Mesothelial cell of epicardium (in vitro differentiated cells): ENCODE measurements at regions not wholly inside any gene's neighbourhood (a gene's known extent, or its start where the extent isn't known, plus 50 kb on each side); places are given as distances from the start of the nearest gene placed in this dataset.

Experiments used
- DNase-seq, 2 experiments: peaks; one replicate each; pipeline ENCODE4 v3.0.0; 2021; ENCODE audit warnings: low spot score in 2 of 2; ENCODE audit not compliant: unreplicated experiment in 2 of 2
- H3K27ac Mint-ChIP-seq: 2 replicates; pipeline ENCODE4 v1.8.0; 2021; ENCODE audit warnings: mixed read lengths
- H3K27me3 Mint-ChIP-seq: 2 replicates; pipeline ENCODE4 v1.8.0; 2021; ENCODE audit warnings: low read depth, mixed read lengths
- H3K36me3 Mint-ChIP-seq: 2 replicates; pipeline ENCODE4 v1.8.0; 2021; ENCODE audit warnings: mixed read lengths
- H3K4me1 Mint-ChIP-seq: 2 replicates; pipeline ENCODE4 v1.8.0; 2021; ENCODE audit warnings: mixed read lengths
- H3K4me3 Mint-ChIP-seq: 2 replicates; pipeline ENCODE4 v1.8.0; 2021; ENCODE audit warnings: mild to moderate bottlenecking, moderate library complexity, mixed read lengths
- H3K9me3 Mint-ChIP-seq: 2 replicates; pipeline ENCODE4 v1.8.0; 2021; ENCODE audit warnings: mixed read lengths
- TF ChIP-seq, protein P1 (sequence below): fragments of 200-600 bp; sonication (generic); IDR thresholded peaks from one replicate; pipeline ENCODE4 v1.5.0; 2021; ENCODE audit warnings: antibody characterized with exemption; ENCODE audit not compliant: unreplicated experiment

DNA sequence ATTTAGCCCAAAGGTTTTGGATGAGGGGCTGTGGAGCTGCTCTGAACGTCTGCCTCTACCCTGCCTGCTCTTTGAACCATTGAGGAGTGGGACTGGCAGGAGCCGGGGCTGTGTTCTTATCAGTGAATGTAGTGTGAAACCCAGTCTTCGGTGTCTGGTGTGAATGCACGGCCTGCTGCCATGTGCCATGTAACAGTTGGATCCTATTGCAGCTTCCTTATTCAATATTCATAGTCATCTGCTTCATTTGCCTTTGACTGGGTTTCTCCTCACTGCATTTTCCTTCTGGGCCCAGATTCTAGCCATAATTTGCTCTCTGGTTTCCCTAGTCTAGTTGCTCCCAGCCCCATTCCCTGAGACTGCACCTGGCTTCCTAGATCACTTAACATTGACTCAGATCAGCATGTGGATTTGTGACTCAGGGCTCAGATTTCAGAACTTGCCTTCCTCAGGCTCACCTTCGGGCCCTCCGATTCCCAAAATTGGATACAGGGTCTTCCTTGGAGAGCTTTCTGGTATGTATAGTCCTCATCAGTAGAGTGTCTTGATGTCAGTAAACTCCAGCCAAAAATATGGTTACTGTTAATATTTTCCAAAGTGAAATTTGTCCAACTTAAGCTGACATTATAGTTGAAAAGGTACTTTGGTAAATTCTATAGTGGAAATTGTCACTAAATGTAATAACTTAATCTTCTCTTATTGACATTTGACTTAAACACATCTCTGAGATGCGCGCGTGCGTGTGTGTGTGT, 94.0 kb upstream of the DDIT4L start:
- Mint-ChIP-seq H3K27me3 (no peaks in the 10 kb centered on the region), H3K4me1 (peaks cover 4% of the 10 kb centered on the region), H3K36me3 (no peaks in the 10 kb centered on the region), H3K27ac (no peak overlapping the region), H3K4me3 (no peak overlapping the region), H3K9me3 (peaks cover 4% of the 10 kb centered on the region)
- DNase-seq, result no peak
- TF ChIP-seq, protein P1, sequence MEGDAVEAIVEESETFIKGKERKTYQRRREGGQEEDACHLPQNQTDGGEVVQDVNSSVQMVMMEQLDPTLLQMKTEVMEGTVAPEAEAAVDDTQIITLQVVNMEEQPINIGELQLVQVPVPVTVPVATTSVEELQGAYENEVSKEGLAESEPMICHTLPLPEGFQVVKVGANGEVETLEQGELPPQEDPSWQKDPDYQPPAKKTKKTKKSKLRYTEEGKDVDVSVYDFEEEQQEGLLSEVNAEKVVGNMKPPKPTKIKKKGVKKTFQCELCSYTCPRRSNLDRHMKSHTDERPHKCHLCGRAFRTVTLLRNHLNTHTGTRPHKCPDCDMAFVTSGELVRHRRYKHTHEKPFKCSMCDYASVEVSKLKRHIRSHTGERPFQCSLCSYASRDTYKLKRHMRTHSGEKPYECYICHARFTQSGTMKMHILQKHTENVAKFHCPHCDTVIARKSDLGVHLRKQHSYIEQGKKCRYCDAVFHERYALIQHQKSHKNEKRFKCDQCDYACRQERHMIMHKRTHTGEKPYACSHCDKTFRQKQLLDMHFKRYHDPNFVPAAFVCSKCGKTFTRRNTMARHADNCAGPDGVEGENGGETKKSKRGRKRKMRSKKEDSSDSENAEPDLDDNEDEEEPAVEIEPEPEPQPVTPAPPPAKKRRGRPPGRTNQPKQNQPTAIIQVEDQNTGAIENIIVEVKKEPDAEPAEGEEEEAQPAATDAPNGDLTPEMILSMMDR, result no peak

DNA sequence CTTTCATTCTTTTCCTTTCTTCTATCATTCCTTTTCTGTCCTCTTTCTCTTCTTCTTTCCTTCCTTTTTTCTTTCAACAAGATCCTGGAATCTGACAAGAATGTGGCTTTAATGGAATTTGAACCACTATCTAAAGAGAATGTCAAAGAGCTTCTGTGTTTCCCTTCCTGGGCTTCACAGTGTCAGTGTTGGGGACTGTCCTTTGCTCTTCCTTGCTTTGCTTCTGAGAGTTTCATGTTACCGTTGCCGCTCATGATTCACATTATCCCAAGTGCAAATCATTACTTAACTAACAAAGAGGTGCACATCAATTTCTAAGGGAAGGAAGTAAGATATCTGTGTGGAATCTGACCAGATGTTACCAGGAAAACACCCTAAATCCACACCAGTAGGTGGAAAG, 90.5 kb upstream of the DDIT4L start:
- H3K27ac Mint-ChIP-seq, result no peak overlapping the region
- no peaks in the 10 kb centered on the region for H3K36me3 Mint-ChIP-seq
- TF ChIP-seq, protein P1, result no peak
- no peaks in the 10 kb centered on the region for H3K9me3 Mint-ChIP-seq
- no peak for DNase-seq
- no peak overlapping the region for H3K4me3 Mint-ChIP-seq
- no peaks in the 10 kb centered on the region for H3K4me1 Mint-ChIP-seq
- no peaks in the 10 kb centered on the region for H3K27me3 Mint-ChIP-seq

DNA sequence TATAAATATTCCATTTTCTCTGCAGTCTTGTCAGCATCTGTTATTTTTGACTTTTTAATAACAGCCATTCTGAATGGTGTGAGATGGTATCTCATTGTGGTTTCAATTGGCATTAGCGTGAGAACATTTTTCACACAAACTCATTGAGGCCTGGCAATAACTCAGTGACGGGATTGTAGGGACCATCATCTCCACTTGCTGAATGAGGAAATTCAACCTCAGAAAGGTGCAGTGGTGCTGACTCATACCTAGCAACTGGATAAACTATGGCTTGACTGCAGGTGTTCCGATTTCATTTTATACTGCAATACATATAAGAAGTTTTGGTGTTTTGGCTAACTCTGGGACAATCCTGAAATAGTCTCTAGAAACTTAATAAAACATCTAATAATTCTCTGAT, 88.3 kb upstream of the DDIT4L start:
- no peaks in the 10 kb centered on the region for H3K27me3 Mint-ChIP-seq
- no peak overlapping the region for H3K27ac Mint-ChIP-seq
- DNase-seq, result no peak
- no peaks in the 10 kb centered on the region for H3K9me3 Mint-ChIP-seq
- no peak overlapping the region for H3K4me3 Mint-ChIP-seq
- TF ChIP-seq, protein P1, result no peak
- H3K4me1 Mint-ChIP-seq, result no peaks in the 10 kb centered on the region
- H3K36me3 Mint-ChIP-seq, result no peaks in the 10 kb centered on the region

DNA sequence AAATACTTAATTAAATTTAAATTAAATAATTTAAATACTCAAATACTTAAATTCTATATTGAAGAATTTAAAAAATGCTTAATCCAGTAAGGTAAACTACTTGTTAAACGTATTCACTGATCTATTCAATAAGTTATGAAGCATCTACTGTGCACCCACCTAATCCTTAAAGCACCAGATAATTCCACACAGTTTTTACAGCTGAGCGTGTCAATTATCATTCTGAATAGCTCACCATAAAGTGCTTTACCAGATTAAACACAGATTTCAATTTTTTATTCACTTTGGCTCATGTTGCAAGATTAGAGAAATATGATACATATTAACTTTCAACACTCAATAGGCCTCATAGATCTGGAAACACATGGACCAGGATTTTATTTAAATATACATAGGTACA, 79.2 kb upstream of the DDIT4L start:
- Mint-ChIP-seq H3K4me3 (no peak overlapping the region), H3K9me3 (peaks cover 12% of the 10 kb centered on the region), H3K4me1 (peaks cover 8% of the 10 kb centered on the region), H3K27ac (no peak overlapping the region), H3K27me3 (no peaks in the 10 kb centered on the region), H3K36me3 (peaks cover 2% of the 10 kb centered on the region)
- no peak for DNase-seq
- TF ChIP-seq, protein P1, result no peak

DNA sequence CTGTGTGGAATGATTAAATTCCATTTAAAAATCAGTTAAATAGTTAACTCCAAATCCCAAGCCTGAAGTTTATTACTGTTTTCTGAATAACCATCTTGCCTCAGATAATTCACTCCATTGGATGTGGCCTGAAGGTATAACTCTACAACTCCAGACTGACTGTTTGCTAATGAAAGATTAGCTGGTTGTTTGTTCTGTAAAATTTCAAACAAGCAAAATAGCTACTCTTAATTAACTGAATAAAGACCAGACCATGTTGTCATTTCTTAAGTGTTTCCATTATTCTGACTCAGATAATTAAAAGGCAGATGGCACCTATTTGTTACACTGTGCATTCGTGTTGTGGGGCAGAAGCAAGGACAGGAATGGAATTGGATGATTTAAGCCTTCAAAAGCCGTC, 78.5 kb upstream of the DDIT4L start:
- Mint-ChIP-seq H3K36me3 (peaks cover 2% of the 10 kb centered on the region), H3K4me1 (peaks cover 8% of the 10 kb centered on the region), H3K9me3 (peaks cover 17% of the 10 kb centered on the region), H3K4me3 (no peak overlapping the region), H3K27ac (no peak overlapping the region), H3K27me3 (no peaks in the 10 kb centered on the region)
- TF ChIP-seq, protein P1, result no peak
- no peak for DNase-seq

DNA sequence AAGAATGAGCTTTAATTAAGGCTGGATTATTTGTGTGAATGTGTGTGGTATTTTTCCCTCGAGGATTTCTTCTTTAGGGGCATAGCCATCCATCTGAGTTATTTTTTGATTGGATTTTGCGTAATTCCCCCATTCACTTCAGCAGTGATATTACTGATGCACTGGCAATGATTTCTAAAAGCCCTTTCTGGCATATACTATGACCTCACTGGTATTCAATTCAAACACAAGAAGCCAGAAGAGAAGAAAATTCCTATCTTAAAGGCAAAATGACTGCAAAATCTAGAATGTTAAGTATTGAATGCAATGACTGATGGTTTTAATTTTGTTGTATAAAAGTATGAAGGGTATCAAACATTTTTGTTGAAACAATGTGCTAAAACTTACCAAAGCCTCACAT, 71.1 kb upstream of the DDIT4L start:
- Mint-ChIP-seq H3K4me3 (no peak overlapping the region), H3K27me3 (no peaks in the 10 kb centered on the region), H3K36me3 (no peaks in the 10 kb centered on the region), H3K9me3 (peaks cover 9% of the 10 kb centered on the region), H3K4me1 (peaks cover 8% of the 10 kb centered on the region), H3K27ac (no peak overlapping the region)
- TF ChIP-seq, protein P1, result no peak
- no peak for DNase-seq
